Calu3 (cell line): ENCODE measurements at regions not wholly inside any gene's neighbourhood (a gene's known extent, or its start where the extent isn't known, plus 50 kb on each side); places are given as distances from the start of the nearest gene placed in this dataset.

Experiments used
- BruUV-seq: library from RNA; stranded (reverse); fragments of 400-500 nt; replicated peaks from 2 replicates; lab custom pipeline; 2021; lab: Mats Ljungman, UMichigan
- CTCF ChIA-PET: fragments of 300-600 bp; sonication (Branson Sonifier 250); formaldehyde crosslinking; loops from one replicate; lab custom pipeline; 2022; ENCODE audit warnings: antibody characterized with exemption; lab: Charles Lee
- DNase-seq: peaks from one replicate; pipeline ENCODE4 v3.0.0; 2022
- H3K27ac Mint-ChIP-seq: one replicate; pipeline ENCODE4 v1.8.0; 2022; ENCODE audit warnings: mixed read lengths; ENCODE audit not compliant: unreplicated experiment
- H3K27me3 Mint-ChIP-seq: one replicate; pipeline ENCODE4 v1.8.0; 2022; ENCODE audit warnings: mixed read lengths; ENCODE audit not compliant: unreplicated experiment
- H3K36me3 Mint-ChIP-seq: one replicate; pipeline ENCODE4 v1.8.0; 2022; ENCODE audit warnings: mild to moderate bottlenecking, moderate library complexity, mixed read lengths; ENCODE audit not compliant: insufficient read depth, unreplicated experiment
- H3K4me1 Mint-ChIP-seq: one replicate; pipeline ENCODE4 v1.8.0; 2022; ENCODE audit warnings: mild to moderate bottlenecking, low read depth, mixed read lengths; ENCODE audit not compliant: unreplicated experiment
- H3K4me3 Mint-ChIP-seq: one replicate; pipeline ENCODE4 v1.8.0; 2022; ENCODE audit warnings: mild to moderate bottlenecking, low read depth, moderate library complexity, mixed read lengths; ENCODE audit not compliant: unreplicated experiment
- H3K9me3 Mint-ChIP-seq: one replicate; pipeline ENCODE4 v1.8.0; 2022; ENCODE audit warnings: low read depth, mixed read lengths; ENCODE audit not compliant: unreplicated experiment
- intact Hi-C: fragments of 100-400 bp; cut with micrococcal nuclease; formaldehyde crosslinking; loops from one replicate; pipeline ENCODE4 v1.10.0; 2022; ENCODE audit not compliant: unreplicated experiment
- TF ChIP-seq, protein P1 (sequence below): fragments of 200-600 bp; IDR thresholded peaks from one replicate; pipeline ENCODE4 v1.8.0; 2022; ENCODE audit warnings: antibody characterized with exemption; ENCODE audit not compliant: unreplicated experiment

DNA sequence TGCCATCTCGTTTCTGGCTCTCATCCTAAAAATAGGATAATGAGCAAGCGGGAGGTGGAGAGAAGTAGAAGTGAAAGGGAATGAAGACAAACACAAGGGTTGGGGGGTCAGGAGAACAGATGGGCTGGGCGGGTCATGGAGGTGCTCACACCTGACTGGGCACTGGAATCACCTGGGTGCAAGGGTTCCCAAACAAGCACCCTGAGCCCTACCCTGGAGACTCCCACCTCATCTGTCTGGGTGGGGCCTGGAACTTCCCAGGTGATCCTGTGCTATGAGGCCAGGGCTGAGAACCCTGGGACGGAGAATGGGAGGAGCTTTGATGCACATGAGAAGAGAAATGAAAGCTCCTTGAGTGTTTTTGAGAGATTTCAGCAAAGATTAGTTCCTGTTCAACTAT lies 223.6 kb downstream of the ANKRD60 start:
- H3K9me3 Mint-ChIP-seq, result no peaks in the 10 kb centered on the region

DNA sequence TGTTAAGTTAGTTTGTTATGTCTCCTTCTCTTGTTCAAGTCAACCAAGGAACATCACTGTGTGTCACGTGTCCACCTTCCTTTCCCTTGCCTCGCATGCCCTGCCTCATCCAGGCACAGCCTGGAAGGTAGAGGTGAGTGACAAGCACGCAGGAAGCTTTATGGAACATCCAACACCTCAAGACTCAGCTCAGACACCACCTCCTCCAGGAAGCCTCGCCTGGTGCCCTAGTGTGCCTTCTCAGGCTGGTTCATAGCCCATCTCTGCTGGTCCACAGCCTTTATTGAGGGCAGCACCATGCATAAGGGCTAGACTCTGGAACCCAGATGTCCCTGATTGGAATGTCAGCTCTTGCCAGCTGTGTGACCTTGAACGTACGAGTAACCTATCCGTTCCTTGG lies 224.3 kb downstream of the ANKRD60 start:
- no peak overlapping the region for H3K27ac Mint-ChIP-seq
- H3K27me3 Mint-ChIP-seq, result no peaks in the 10 kb centered on the region
- no peak for DNase-seq
- H3K4me3 Mint-ChIP-seq, result no peak overlapping the region
- intact Hi-C loops, result no loop called here
- no TSS peak for BruUV-seq
- H3K9me3 Mint-ChIP-seq, result no peaks in the 10 kb centered on the region
- no peaks in the 10 kb centered on the region for H3K36me3 Mint-ChIP-seq
- H3K4me1 Mint-ChIP-seq, result peaks cover 14% of the 10 kb centered on the region
- CTCF ChIA-PET, result interaction anchor here (1.2 to 2.8 kb wide), 2 partner anchors 10 to 13 kb away, joined by 4 to 13 read pairs; no protein-coding TSS in a partner anchor
- TF ChIP-seq, protein P1, sequence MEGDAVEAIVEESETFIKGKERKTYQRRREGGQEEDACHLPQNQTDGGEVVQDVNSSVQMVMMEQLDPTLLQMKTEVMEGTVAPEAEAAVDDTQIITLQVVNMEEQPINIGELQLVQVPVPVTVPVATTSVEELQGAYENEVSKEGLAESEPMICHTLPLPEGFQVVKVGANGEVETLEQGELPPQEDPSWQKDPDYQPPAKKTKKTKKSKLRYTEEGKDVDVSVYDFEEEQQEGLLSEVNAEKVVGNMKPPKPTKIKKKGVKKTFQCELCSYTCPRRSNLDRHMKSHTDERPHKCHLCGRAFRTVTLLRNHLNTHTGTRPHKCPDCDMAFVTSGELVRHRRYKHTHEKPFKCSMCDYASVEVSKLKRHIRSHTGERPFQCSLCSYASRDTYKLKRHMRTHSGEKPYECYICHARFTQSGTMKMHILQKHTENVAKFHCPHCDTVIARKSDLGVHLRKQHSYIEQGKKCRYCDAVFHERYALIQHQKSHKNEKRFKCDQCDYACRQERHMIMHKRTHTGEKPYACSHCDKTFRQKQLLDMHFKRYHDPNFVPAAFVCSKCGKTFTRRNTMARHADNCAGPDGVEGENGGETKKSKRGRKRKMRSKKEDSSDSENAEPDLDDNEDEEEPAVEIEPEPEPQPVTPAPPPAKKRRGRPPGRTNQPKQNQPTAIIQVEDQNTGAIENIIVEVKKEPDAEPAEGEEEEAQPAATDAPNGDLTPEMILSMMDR, result no peak

More for the DNA sequence above, 223.6 kb downstream of the ANKRD60 start:
- DNase-seq, result no peak
- H3K27ac Mint-ChIP-seq, result no peak overlapping the region
- H3K36me3 Mint-ChIP-seq, result no peaks in the 10 kb centered on the region
- no peak overlapping the region for H3K4me3 Mint-ChIP-seq
- no TSS peak for BruUV-seq
- CTCF ChIA-PET, result interaction anchor here (1.4 to 2.8 kb wide), 2 partner anchors 9 to 294 kb away, joined by 4 to 13 read pairs; no protein-coding TSS in a partner anchor
- H3K27me3 Mint-ChIP-seq, result no peaks in the 10 kb centered on the region
- peaks cover 14% of the 10 kb centered on the region for H3K4me1 Mint-ChIP-seq
- intact Hi-C loops, result no loop called here
- TF ChIP-seq, protein P1, result no peak

DNA sequence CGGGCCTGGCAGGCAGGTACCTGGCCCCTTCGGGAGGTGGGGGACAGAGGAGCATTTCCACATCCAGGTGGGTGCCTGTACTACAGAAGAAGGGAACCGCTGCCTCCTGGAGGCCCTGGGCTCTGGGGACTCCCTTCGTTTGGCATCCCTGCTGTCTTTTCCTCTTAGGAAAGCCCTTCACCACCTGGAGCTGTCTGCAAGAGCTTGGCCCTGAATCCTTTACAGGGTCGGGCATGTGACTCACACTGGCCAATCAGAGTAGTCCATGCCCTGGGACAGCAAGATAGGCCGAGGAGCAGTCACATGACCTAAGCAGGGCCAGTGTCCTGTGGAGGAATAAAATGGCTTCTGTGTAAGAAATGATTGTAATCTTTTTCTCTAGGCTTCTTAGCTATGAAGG lies 224.9 kb downstream of the ANKRD60 start:
- no peak overlapping the region for H3K27ac Mint-ChIP-seq
- peaks cover 19% of the 10 kb centered on the region for H3K4me1 Mint-ChIP-seq
- intact Hi-C loops, result no loop called here
- CTCF ChIA-PET, result interaction anchor here (0.6 to 2.8 kb wide), 3 partner anchors 11 to 375 kb away, joined by 3 to 13 read pairs (median 4); no protein-coding TSS in a partner anchor
- TF ChIP-seq, protein P1, result no peak
- no TSS peak for BruUV-seq
- H3K36me3 Mint-ChIP-seq, result no peaks in the 10 kb centered on the region
- DNase-seq, result no peak
- H3K4me3 Mint-ChIP-seq, result no peak overlapping the region
- H3K27me3 Mint-ChIP-seq, result no peaks in the 10 kb centered on the region
- no peaks in the 10 kb centered on the region for H3K9me3 Mint-ChIP-seq

DNA sequence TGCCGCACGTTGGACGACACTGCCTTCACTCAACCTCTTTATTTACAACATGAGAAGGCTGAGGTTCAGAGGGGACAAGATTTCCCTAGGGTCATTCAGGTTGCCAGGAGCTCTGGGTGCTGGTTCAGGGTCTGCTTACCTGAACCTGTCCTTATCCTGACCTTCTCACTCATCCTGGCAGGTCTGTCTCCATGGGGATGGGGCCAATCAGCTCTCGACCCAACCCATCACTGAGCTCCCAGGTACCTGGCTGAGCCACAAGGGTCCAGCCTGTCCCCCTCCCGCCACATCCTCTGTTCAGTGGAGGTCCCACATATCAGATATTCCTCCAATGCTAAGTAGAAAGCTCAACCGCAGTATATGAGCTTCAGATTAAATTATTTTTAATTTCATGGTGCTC lies 225.6 kb downstream of the ANKRD60 start:
- H3K4me1 Mint-ChIP-seq, result peaks cover 25% of the 10 kb centered on the region
- H3K27me3 Mint-ChIP-seq, result no peaks in the 10 kb centered on the region
- H3K9me3 Mint-ChIP-seq, result no peaks in the 10 kb centered on the region
- BruUV-seq, result no TSS peak
- TF ChIP-seq, protein P1, result no peak
- CTCF ChIA-PET, result interaction anchor here (0.6 to 2.8 kb wide), 4 partner anchors 11 to 375 kb away, joined by 3 to 13 read pairs (median 4); no protein-coding TSS in a partner anchor
- no peak for DNase-seq
- intact Hi-C loops, result no loop called here
- H3K4me3 Mint-ChIP-seq, result no peak overlapping the region
- H3K36me3 Mint-ChIP-seq, result no peaks in the 10 kb centered on the region
- no peak overlapping the region for H3K27ac Mint-ChIP-seq
